HFFc6 (cell line): ENCODE measurements at regions not wholly inside any gene's neighbourhood (a gene's known extent, or its start where the extent isn't known, plus 50 kb on each side); places are given as distances from the start of the nearest gene placed in this dataset.
A peak's percentile ranks its signal among the peaks of the same experiment; 100 is the strongest.

Experiments
- DNase-seq: peaks from one replicate; pipeline ENCODE4 v3.0.0-alpha.2; 2018
- H3K27ac Mint-ChIP-seq: 2 replicates; pipeline ENCODE4 v1.8.0; 2020; ENCODE audit warnings: mild to moderate bottlenecking, mixed read lengths
- H3K27me3 Mint-ChIP-seq: 2 replicates; pipeline ENCODE4 v1.8.0; 2021; ENCODE audit warnings: mild to moderate bottlenecking, moderate library complexity, mixed read lengths; ENCODE audit not compliant: insufficient read depth
- H3K36me3 Mint-ChIP-seq: 2 replicates; pipeline ENCODE4 v1.8.0; 2021; ENCODE audit warnings: low read depth, mixed read lengths
- H3K4me1 Mint-ChIP-seq: 2 replicates; pipeline ENCODE4 v1.8.0; 2020; ENCODE audit warnings: low read depth, mixed read lengths
- H3K4me3 Mint-ChIP-seq: 2 replicates; pipeline ENCODE4 v1.8.0; 2020; ENCODE audit warnings: mild to moderate bottlenecking, moderate library complexity, mixed read lengths
- H3K9me3 Mint-ChIP-seq: 2 replicates; pipeline ENCODE4 v1.8.0; 2020; ENCODE audit warnings: mild to moderate bottlenecking, mixed read lengths
- TF ChIP-seq, protein P1 (sequence below): fragments of 200-600 bp; sonication (generic); IDR thresholded peaks from 2 replicates; pipeline ENCODE4 v1.5.0; 2021; ENCODE audit warnings: antibody characterized with exemption, mild to moderate bottlenecking

DNA sequence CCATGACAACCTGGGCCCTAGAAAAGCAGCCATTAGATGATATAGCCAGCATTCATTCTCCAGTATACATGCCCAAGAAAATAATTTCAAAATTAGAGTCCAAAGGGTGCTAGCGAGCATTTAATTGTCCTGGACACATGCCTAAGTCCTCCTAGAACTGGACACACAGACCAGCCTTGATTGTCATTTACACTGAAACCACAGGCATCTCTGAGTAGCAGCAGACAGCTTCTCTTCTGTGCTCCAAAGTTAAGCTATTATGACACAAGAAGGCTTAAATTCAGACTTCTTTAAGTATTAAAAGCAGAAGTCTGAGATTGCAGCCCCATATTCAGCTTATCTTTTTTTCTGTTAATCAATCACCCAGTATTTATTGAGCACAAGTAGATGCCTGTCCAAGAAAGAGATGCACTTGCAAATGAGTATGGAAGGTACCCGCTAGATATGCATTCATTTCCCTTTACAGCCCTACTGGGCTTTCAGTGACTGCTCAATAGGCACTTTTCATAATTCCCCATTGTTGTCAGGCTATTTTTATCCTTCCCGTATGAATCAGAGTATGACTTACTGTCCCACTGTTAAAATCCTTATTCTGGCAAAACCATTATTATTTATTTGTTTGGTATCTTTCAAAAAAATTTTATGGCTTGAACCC is 374.1 kb downstream of the FBXW7 start:
- Mint-ChIP-seq H3K4me3 (peak overlapping the region; percentile 58), H3K36me3 (no peaks in the 10 kb centered on the region), H3K27me3 (peaks cover 9% of the 10 kb centered on the region; the same call in 1 of the 2 replicates), H3K27ac (peak overlapping the region; percentile 87), H3K9me3 (no peaks in the 10 kb centered on the region), H3K4me1 (peaks cover 30% of the 10 kb centered on the region)
- TF ChIP-seq, protein P1, sequence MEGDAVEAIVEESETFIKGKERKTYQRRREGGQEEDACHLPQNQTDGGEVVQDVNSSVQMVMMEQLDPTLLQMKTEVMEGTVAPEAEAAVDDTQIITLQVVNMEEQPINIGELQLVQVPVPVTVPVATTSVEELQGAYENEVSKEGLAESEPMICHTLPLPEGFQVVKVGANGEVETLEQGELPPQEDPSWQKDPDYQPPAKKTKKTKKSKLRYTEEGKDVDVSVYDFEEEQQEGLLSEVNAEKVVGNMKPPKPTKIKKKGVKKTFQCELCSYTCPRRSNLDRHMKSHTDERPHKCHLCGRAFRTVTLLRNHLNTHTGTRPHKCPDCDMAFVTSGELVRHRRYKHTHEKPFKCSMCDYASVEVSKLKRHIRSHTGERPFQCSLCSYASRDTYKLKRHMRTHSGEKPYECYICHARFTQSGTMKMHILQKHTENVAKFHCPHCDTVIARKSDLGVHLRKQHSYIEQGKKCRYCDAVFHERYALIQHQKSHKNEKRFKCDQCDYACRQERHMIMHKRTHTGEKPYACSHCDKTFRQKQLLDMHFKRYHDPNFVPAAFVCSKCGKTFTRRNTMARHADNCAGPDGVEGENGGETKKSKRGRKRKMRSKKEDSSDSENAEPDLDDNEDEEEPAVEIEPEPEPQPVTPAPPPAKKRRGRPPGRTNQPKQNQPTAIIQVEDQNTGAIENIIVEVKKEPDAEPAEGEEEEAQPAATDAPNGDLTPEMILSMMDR = no peak
- DNase-seq = peak; percentile 69

DNA sequence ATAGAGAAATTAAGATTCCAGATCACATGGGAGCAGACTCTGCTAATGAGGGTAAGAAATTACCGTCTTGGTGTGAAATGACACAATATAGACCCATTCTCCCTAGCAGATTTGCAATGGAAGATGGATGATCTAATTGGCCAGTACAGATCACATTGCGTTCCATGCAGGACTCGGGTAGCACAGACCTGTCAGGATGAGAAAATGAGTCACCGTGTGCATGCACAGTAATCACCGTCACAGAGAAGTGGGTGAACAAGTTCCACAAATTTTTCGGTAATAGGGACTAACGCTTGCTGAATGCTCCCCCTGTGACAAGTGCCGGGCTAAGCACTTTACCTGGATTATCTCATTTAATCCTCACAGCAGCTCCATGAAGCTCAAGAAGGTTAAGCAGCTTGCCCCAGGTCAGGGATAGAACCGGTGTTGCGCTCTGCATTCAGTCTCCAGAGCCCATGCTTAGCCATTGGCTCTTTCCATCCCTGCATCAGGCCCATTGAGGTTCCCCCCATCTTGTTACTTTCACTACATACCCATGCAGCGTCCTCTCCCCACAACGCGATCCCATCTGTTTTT is 375.6 kb downstream of the FBXW7 start:
- Mint-ChIP-seq H3K4me3 (no peak overlapping the region), H3K4me1 (peaks cover 36% of the 10 kb centered on the region)
- DNase-seq = no peak

DNA sequence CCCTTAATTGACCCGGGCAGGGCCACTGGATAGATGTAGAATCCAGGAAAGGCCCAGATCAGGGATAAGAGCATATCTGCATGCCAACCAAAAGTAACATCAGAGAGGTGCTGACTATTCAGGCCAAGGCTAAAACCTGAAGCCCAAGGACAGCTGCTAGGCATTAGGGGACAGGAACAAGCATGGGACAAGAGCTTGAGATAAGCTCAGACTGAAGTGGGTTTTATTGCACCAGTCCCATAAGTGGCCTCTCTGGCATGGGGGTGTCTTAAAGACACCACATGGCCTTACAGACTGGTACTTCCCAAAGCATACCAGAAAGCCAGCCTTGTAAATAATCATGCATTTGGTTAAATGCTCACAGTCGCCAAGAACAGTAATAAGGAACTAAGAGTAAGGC is 376.1 kb downstream of the FBXW7 start:
- H3K27ac Mint-ChIP-seq = no peak overlapping the region
- TF ChIP-seq, protein P1 = no peak
- no peak overlapping the region for H3K4me3 Mint-ChIP-seq
- H3K27me3 Mint-ChIP-seq = peaks cover 6% of the 10 kb centered on the region
- peaks cover 36% of the 10 kb centered on the region for H3K4me1 Mint-ChIP-seq
- H3K9me3 Mint-ChIP-seq = no peaks in the 10 kb centered on the region
- no peaks in the 10 kb centered on the region for H3K36me3 Mint-ChIP-seq
- no peak for DNase-seq

More for the DNA sequence above, 375.6 kb downstream of the FBXW7 start:
- Mint-ChIP-seq H3K27ac (no peak overlapping the region), H3K36me3 (no peaks in the 10 kb centered on the region), H3K9me3 (no peaks in the 10 kb centered on the region), H3K27me3 (peaks cover 6% of the 10 kb centered on the region; the same call in 1 of the 2 replicates)
- TF ChIP-seq, protein P1 = no peak

DNA sequence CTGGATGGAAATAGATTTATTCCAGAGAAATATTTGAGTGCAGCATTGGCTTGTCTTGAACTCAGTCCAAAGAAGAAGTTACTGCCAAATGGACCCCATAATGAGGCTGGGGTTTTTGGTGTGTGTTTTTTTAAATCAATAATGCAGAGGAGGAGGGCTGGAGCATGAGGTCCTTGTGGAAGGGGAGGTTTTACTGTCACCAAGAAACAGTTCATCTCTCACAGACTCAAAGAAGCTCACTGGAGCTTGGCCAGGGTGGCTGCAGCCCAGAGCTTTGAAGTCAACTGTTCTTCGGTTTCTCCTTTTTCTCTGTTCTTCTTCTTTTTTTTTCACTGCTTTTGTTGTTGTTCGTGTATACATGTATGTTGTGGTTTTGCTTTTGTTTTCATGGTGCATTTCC is 377.7 kb downstream of the FBXW7 start:
- H3K4me1 Mint-ChIP-seq = peaks cover 30% of the 10 kb centered on the region
- H3K27me3 Mint-ChIP-seq = peaks cover 14% of the 10 kb centered on the region
- no peaks in the 10 kb centered on the region for H3K36me3 Mint-ChIP-seq
- DNase-seq = no peak
- no peaks in the 10 kb centered on the region for H3K9me3 Mint-ChIP-seq
- H3K4me3 Mint-ChIP-seq = no peak overlapping the region
- TF ChIP-seq, protein P1 = no peak
- H3K27ac Mint-ChIP-seq = no peak overlapping the region

DNA sequence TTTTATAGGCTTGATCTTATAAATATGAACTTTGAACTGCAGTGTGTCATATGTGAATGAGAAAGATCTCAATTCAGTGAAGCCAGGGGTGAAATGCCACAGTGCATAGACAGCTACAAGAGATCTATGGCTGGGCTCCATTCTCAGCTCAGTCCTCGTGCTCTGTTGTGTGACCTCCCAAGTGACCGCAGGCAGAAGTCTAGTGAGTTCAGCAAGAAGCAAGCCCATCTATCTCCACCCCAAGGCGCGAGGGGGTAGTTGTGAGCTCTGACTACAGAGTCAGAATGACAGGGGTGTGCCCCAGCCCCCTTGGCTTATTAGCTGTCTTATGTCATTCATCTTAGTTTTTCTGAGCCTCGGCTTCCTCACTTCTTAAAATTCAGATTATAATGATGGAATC is 378.3 kb downstream of the FBXW7 start:
- H3K9me3 Mint-ChIP-seq = no peaks in the 10 kb centered on the region
- peaks cover 14% of the 10 kb centered on the region for H3K27me3 Mint-ChIP-seq
- no peak overlapping the region for H3K27ac Mint-ChIP-seq
- no peaks in the 10 kb centered on the region for H3K36me3 Mint-ChIP-seq
- H3K4me1 Mint-ChIP-seq = peaks cover 24% of the 10 kb centered on the region
- TF ChIP-seq, protein P1 = no peak
- H3K4me3 Mint-ChIP-seq = no peak overlapping the region
- DNase-seq = no peak
